Keratinocyte (primary cell): ENCODE measurements at regions not wholly inside any gene's neighbourhood (a gene's known extent, or its start where the extent isn't known, plus 50 kb on each side); places are given as distances from the start of the nearest gene placed in this dataset.
A peak's percentile ranks its signal among the peaks of the same experiment; 100 is the strongest.

Source experiments
- DNase-seq: peaks from one replicate; pipeline ENCODE4 v3.0.0-alpha.2; 2011; ENCODE audit warnings: low read depth, missing footprints, low spot score
- FAIRE-seq: peaks from 2 replicates; lab custom pipeline; 2011; peaks lifted over from hg19 to GRCh38; lab: Jason Lieb, UNC
- H2AFZ ChIP-seq: 2 replicates; pipeline ENCODE4 v1.6.0; 2012; ENCODE audit warnings: low read length, control low read depth, inconsistent platforms; ENCODE audit not compliant: control insufficient read depth
- H3K27ac ChIP-seq: 2 replicates; pipeline ENCODE4 v1.5.1; 2011; ENCODE audit warnings: low read length; ENCODE audit not compliant: control insufficient read depth, insufficient read depth
- H3K27me3 ChIP-seq: 3 replicates; pipeline ENCODE4 v1.6.0; 2011; ENCODE audit warnings: low read length; ENCODE audit not compliant: control insufficient read depth, insufficient read depth; ENCODE audit errors: extremely low read depth
- H3K36me3 ChIP-seq, 2 experiments: 2 replicates in 1 of 2; 3 replicates in 1 of 2; pipeline ENCODE4 v1.5.1; 2011; ENCODE audit warnings: low read length in 2 of 2, mild to moderate bottlenecking in 1 of 2; ENCODE audit not compliant: control insufficient read depth in 2 of 2, insufficient read depth in 2 of 2; ENCODE audit errors: extremely low read depth in 1 of 2
- H3K4me1 ChIP-seq: 3 replicates; pipeline ENCODE4 v1.5.1; 2011; ENCODE audit warnings: low read length; ENCODE audit not compliant: control insufficient read depth, insufficient read depth; ENCODE audit errors: extremely low read depth
- H3K4me2 ChIP-seq: 3 replicates; pipeline ENCODE4 v1.6.0; 2011; ENCODE audit warnings: low read depth, low read length; ENCODE audit not compliant: control insufficient read depth, insufficient read depth; ENCODE audit errors: extremely low read depth
- H3K4me3 ChIP-seq, 3 experiments: fragments of 200-600 bp in 1 of 3; sonication (generic) in 1 of 3; 2 replicates in 2 of 3; 3 replicates in 1 of 3; pipeline ENCODE4 v1.5.1; 2011 to 2016; ENCODE audit warnings: low read length in 3 of 3, mild to moderate bottlenecking in 3 of 3, control low read depth in 2 of 3, inconsistent platforms in 1 of 3, low read depth in 1 of 3, mixed read lengths in 1 of 3, mixed run types in 1 of 3, moderate library complexity in 1 of 3; ENCODE audit not compliant: control insufficient read depth in 2 of 3, insufficient read depth in 2 of 3; ENCODE audit errors: extremely low read depth in 1 of 3
- H3K79me2 ChIP-seq: 2 replicates; pipeline ENCODE4 v1.6.0; 2012; ENCODE audit warnings: low read length; ENCODE audit not compliant: control insufficient read depth, insufficient read depth
- H3K9ac ChIP-seq: 3 replicates; pipeline ENCODE4 v1.6.0; 2011; ENCODE audit warnings: low read length; ENCODE audit not compliant: control insufficient read depth, insufficient read depth; ENCODE audit errors: extremely low read depth
- H3K9me1 ChIP-seq: 3 replicates; pipeline ENCODE4 v1.6.0; 2011; ENCODE audit warnings: low read length; ENCODE audit not compliant: control insufficient read depth, insufficient read depth; ENCODE audit errors: extremely low read depth
- H3K9me3 ChIP-seq: 2 replicates; pipeline ENCODE4 v1.5.1; 2012; ENCODE audit warnings: low read depth, low read length; ENCODE audit not compliant: control insufficient read depth
- H4K20me1 ChIP-seq: 3 replicates; pipeline ENCODE4 v1.6.0; 2011; ENCODE audit warnings: low read length; ENCODE audit not compliant: control insufficient read depth, insufficient read depth; ENCODE audit errors: extremely low read depth
- CTCF ChIP-seq, 3 experiments: IDR thresholded peaks in 1 of 3; conservative IDR thresholded peaks in 1 of 3; optimal IDR thresholded peaks in 1 of 3; 2 replicates in 2 of 3; 3 replicates in 1 of 3; pipeline versions ENCODE3 to v1.5.1; 2011; ENCODE audit warnings: low read length in 3 of 3, mild to moderate bottlenecking in 3 of 3, moderate library complexity in 2 of 3, control low read depth in 1 of 3, inconsistent platforms in 1 of 3; ENCODE audit not compliant: insufficient read depth in 2 of 3; ENCODE audit errors: extremely low read depth in 1 of 3
- EZH2 ChIP-seq: IDR thresholded peaks from one replicate; pipeline ENCODE4 v1.6.1; 2012; ENCODE audit warnings: inconsistent platforms, mild to moderate bottlenecking, low read length, moderate library complexity
- dilution Hi-C: fragments of 300-500 bp; cut with MboI; formaldehyde crosslinking; loops from one replicate; pipeline ENCODE4 v1.7.0; 2020; ENCODE audit warnings: low sequenced_read_pairs; ENCODE audit not compliant: extremely low pct_ligation_motif_present

GRCh38 chr15:99508311-99508645 is 57.5 kb upstream of the MEF2A start:
- Histone ChIP-seq H3K9ac (no peak overlapping the region), H2AFZ (peak overlapping the region; percentile 94), H3K4me2 (peak overlapping the region; percentile 70), H3K4me3 (no peak overlapping the region), H3K9me3 (no peaks in the 10 kb centered on the region), H3K27me3 (peaks cover 2% of the 10 kb centered on the region), H4K20me1 (no peaks in the 10 kb centered on the region), H3K79me2 (no peaks in the 10 kb centered on the region), H3K27ac (no peak overlapping the region), H3K9me1 (no peaks in the 10 kb centered on the region), H3K36me3 (no peaks in the 10 kb centered on the region), H3K4me1 (peaks cover 28% of the 10 kb centered on the region)
- TF ChIP-seq CTCF (optimal IDR thresholded peaks at IDR 0.05 in 1 of 3, IDR thresholded peaks at IDR 0.05 in 1 of 3, conservative IDR thresholded peaks at IDR 0.05 in 1 of 3; ENCODE audit: extremely low read depth in 1 of 3, insufficient read depth in 2 of 3, low read length in 3 of 3) (no peak), EZH2 (no peak)
- DNase-seq (no peak), FAIRE-seq (no peak)
- dilution Hi-C loops, result no loop called here

- no peak overlapping the region for H3K4me3 ChIP-seq
- FAIRE-seq, result no peak
- dilution Hi-C loops, result no loop called here
- H3K9ac ChIP-seq, result no peak overlapping the region
- no peaks in the 10 kb centered on the region for H3K9me3 ChIP-seq
- H2AFZ ChIP-seq, result no peak overlapping the region
- no peak overlapping the region for H3K27ac ChIP-seq
- no peak for DNase-seq
- no peaks in the 10 kb centered on the region for H4K20me1 ChIP-seq
- no peaks in the 10 kb centered on the region for H3K79me2 ChIP-seq
- TF ChIP-seq EZH2, result no peak
- TF ChIP-seq CTCF (optimal IDR thresholded peaks at IDR 0.05 in 1 of 3, IDR thresholded peaks at IDR 0.05 in 1 of 3, conservative IDR thresholded peaks at IDR 0.05 in 1 of 3; ENCODE audit: extremely low read depth in 1 of 3, insufficient read depth in 2 of 3, low read length in 3 of 3), result no peak
- H3K27me3 ChIP-seq, result peaks cover 2% of the 10 kb centered on the region
- H3K4me1 ChIP-seq, result peaks cover 28% of the 10 kb centered on the region
- H3K9me1 ChIP-seq, result no peaks in the 10 kb centered on the region
- H3K36me3 ChIP-seq, result no peaks in the 10 kb centered on the region
- H3K4me2 ChIP-seq, result no peak overlapping the region
Measured at GRCh38 chr15:99508852-99509251, 56.9 kb upstream of the MEF2A start.
